Epithelial cell of prostate (primary cell): ENCODE measurements at regions not wholly inside any gene's neighbourhood (a gene's known extent, or its start where the extent isn't known, plus 50 kb on each side); places are given as distances from the start of the nearest gene placed in this dataset.

Experiments used
- DNase-seq: peaks from one replicate; pipeline ENCODE4 v3.0.0-alpha.2; 2011; ENCODE audit warnings: low read depth, low spot score
- H3K27ac ChIP-seq: fragments of 450-650 bp; 2 replicates; pipeline ENCODE4 v1.5.1; 2017; ENCODE audit warnings: mild to moderate bottlenecking

DNA sequence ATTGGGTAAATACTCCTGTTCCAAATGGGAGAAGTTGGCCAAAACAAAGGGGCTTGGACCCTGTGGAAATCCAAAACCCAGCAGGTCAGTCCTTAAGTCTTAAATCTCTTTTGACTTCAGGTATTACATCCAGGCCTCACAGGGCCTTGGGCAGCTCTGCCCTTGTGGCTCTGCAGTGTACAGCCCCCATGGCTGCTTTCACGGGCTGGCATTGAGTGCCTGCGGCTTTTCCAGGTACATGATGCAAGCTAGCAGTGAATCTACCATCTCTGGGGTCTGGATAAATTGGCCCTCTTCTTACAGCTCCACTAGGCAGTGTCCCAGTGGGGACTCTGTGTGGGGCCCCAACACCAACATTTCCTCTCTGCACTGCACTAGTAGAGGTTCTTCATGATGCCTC lies 308.5 kb upstream of the ARRDC3 start:
- DNase-seq: no peak
- no peak overlapping the region for H3K27ac ChIP-seq

GRCh38 chr5:91690921-91691320 lies 307.8 kb upstream of the ARRDC3 start:
- no peak overlapping the region for H3K27ac ChIP-seq

DNA sequence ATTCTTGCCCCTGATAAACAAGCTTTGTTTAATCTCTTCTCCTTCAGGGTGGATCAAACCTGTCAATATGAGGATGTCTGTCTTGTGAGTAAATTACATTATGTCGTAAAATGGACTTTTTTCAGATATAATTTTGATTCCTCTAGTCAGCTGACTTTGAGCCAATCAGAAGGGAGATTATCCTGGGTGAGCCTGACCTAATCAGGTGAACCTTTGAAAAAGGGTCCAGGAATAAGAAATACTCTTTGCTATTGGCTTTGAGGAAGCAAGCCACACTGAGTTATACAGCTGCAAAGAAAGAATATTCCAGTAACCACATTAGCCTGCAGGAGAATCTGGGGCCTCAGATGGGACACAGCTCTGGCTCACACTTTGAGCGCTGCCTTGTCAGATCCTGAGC lies 304.3 kb upstream of the ARRDC3 start:
- H3K27ac ChIP-seq: no peak overlapping the region
- DNase-seq: no peak

More at GRCh38 chr5:91690921-91691320, 307.8 kb upstream of the ARRDC3 start:
- DNase-seq: no peak

- no peak overlapping the region for H3K27ac ChIP-seq
- DNase-seq: no peak
Measured at GRCh38 chr5:91684625-91685024, 301.5 kb upstream of the ARRDC3 start.

DNA sequence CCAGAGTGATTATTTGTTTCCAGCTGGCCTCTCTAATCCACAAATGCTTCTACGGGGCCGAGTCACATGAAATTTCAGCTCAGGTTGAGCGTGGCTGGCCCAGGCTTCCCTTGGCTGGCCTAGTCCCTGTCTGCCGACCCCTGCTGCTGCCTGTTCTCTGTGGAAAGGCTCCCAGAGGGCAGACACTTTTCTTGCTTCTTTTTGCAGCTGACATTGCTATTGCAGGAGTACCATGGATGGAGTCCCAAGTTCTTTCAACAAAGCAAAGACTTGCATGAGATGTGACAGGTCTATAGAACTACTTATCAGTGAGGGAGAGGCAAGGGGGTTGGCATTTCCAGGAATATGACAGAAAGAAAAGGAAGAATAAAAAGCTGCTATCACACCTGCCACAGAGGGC lies 287.4 kb upstream of the ARRDC3 start:
- H3K27ac ChIP-seq: no peak overlapping the region
- DNase-seq: no peak

GRCh38 chr5:91670122-91670521 lies 287.0 kb upstream of the ARRDC3 start:
- no peak overlapping the region for H3K27ac ChIP-seq
- no peak for DNase-seq

DNA sequence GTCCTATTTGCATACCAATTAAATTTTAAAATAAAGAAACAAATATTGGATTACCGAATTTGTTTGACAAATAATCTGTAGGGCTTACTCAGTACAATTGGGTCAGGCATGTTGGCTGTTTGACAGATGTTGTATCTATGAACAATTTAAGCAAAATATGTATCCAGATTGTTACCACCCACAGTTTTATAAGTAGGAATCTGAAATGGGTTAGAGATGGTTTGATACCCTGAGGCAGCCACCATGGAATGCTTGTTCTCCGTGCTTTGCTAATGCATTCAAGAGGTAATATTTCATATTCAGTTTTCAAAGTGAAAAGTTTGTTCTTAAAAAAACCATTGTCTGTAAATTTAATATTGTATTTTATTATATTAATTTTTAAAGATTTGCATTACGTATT lies 285.1 kb upstream of the ARRDC3 start:
- no peak for DNase-seq
- no peak overlapping the region for H3K27ac ChIP-seq

DNA sequence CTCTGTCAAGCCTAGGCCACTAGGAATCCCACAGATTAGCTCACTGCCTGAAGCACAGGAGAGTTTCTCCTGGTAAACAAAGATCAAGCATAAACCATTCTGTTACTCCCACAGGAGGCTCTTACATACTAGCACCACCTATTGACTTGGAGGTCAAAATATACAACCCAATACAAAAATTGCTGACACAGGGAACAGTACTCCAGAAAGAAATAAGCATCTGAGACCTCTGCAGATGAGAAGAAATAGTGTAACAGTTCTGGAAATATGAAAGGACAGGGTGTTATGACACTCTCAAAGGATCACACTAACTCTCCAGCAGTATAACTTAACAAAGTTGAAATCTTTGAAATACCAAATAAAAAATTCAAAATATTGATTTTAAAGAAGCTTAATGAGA lies 269.6 kb upstream of the ARRDC3 start:
- H3K27ac ChIP-seq: no peak overlapping the region
- DNase-seq: no peak

DNA sequence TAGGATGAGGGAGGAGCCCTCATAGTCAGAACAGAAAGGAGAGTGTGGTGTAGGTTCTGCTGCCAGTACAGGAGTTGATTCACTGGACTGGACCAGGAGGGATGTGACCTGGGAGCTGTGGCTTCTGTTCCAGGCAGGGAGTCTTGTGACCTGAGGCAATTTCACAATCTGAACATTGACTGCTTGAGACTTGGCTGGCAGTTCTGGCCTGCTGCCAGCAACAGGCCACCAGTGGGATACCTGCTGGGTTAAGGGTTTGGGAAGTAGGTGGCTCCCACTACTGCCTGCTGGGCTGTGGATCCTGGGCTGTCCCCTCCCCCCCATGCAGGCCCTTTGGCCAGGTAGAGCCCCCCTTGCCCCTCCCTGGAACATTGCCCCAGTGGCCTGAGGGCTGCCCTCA lies 268.6 kb upstream of the ARRDC3 start:
- DNase-seq: no peak
- no peak overlapping the region for H3K27ac ChIP-seq

DNA sequence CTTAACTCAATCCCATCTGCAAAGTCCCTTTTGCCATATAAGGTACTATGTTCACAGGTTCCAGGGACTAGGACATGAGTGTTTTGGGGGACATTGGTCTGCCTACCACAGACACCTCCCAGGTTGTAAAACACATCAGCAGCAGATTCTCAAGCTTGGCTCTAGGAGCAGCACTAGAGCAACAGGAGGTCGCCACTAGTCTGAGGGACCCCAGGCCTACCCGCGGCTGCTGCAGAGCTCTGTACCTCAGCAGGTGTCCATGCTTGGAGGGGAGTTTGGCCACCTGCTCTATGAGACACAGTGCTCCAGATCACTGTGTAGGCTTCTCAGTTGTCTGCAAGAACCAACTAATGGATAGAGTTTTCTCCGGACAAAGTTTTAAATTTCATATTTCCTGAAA lies 262.2 kb upstream of the ARRDC3 start:
- DNase-seq: no peak
- H3K27ac ChIP-seq: no peak overlapping the region

GRCh38 chr5:91643797-91644196 lies 260.7 kb upstream of the ARRDC3 start:
- no peak for DNase-seq

GRCh38 chr5:91642581-91642980 lies 259.5 kb upstream of the ARRDC3 start:
- DNase-seq: no peak
- no peak overlapping the region for H3K27ac ChIP-seq

More at GRCh38 chr5:91643797-91644196, 260.7 kb upstream of the ARRDC3 start:
- no peak overlapping the region for H3K27ac ChIP-seq

DNA sequence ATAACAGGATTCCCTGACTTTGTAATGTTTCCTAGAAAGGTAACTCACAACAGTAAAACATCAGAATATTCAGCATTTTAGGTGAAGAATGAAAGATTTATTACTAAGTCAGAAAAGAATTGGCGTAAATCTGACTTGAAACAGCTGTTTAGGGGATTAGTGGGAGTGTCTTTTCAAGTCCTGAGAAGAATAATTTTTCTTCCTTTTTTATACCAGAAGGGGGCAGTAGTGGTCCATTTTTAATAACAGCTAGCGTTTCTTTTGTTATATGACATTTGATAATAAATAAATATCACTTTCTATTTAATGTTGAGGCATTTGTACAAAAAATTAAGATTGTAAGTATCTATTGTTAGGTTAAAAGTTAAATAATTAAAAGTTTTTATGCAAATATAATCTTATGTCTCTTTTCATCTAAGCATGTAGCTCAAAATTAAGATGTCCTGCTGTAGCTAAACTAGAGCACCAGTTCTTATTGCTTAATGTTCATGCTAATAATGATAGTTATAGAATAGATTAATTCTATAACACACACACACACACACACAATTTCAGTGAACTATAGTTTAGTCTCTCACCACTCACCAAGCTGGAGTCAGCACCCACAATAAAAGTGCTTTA lies 258.7 kb upstream of the ARRDC3 start:
- DNase-seq: no peak
- no peak overlapping the region for H3K27ac ChIP-seq

DNA sequence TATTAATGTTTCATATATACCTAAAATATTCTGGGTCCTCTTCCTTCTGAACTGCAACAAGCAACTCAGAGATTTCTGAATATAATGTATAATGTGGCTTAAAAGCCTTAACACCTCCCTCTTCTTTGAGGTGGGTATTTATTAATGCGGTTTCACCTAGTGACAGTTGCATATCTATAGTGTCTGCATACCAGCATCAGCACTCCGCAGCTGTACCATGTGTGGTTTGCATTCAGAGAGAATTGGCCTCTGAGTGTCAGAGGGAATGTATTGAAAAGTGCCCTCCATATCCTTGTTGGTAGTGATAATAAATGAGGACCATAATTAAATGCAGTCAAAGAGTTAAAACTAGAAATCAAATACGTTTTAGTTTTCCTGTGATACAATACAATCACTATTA lies 256.6 kb upstream of the ARRDC3 start:
- no peak overlapping the region for H3K27ac ChIP-seq
- DNase-seq: no peak

DNA sequence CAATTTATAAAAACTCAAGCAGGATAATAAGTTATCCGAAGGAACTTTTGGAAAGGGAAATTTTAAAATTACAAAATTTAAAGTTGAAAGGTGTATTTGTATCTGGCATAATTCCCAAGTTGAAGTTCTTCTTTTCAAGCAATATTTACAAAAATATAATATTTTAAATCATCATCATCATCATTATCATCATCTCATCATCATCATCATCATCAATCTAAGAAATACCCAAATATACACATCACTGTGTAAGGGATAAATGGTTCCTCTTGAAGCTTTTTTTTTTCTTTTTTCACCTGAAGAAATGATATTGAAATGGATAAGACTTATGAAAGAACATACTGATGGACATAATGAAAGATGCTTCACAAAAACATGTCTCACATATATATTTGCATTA lies 254.9 kb upstream of the ARRDC3 start:
- DNase-seq: no peak
- H3K27ac ChIP-seq: no peak overlapping the region

DNA sequence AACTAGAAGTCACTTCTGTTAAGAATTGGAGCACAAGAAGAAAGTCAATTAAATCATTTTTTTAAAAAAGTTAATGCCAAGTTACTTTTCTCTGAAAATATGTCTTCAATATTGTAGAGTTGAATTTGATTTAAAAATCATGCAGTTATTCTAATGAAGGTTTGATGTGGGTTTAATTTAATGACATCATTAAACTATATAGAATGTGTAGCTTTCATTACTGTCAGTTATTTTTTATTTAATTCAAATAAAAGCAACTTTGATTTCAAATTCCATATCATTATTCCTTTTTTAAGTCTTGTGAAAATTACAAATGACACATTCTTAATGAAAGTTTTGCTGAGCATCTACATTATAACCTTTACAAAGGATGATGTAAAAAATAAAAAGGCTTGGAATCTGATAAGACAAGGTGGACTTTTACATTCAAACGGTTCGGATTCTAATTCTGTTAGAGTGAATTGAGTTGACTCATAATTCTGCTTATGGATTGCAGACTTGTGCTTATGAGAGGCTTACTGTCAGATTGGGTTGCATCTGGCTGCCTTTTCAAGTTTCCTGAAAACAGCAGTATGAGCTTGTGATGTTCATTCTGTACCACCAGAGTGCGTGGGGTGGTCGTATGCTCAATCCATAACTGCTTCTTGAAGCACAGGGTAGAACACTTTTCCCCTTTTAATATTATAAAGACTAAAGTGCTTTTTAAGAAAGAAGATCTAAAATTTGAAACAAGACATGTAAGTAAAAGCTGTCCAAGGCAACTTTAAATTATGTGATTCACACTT lies 253.0 kb upstream of the ARRDC3 start:
- DNase-seq: no peak
- H3K27ac ChIP-seq: no peak overlapping the region

DNA sequence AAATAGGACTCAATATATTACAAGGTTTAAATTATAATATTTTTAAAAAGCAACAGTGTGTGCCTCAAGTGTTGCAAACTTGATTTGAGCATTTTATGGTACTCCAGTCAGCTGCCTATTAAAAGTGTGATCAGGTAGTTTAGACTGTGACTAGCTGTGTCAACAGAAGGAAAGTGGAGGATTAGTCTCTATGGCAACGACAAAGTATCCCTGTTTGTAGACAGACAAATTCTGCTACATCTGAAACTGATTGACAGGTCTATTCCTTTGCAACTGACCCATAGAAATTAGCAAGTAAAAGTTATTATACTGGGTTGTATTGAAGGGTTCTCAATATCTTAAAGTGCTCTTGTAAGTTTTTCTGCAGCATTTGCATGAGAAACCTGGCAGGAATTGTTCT lies 249.8 kb upstream of the ARRDC3 start:
- no peak overlapping the region for H3K27ac ChIP-seq
- no peak for DNase-seq

GRCh38 chr5:91611746-91612145 lies 228.6 kb upstream of the ARRDC3 start:
- no peak for DNase-seq
- H3K27ac ChIP-seq: no peak overlapping the region

DNA sequence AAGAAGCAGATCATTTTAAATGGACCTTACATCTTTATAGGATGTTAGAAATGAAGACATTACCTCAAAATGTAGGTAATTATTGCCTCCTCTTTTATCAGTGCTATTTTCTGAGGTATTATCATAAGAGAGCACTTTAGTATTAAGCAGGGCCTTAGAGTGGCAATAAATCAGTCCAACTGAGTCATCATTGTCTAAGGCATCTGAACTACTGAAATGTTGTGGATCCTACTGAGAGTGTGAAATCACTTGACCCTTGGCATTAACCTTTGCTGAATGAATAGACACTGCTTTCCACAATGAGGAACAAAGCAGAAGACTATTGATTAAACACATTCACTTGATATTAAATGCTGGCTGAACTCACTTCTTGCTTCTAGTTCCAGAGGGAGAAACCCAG lies 224.6 kb upstream of the ARRDC3 start:
- H3K27ac ChIP-seq: no peak overlapping the region
- no peak for DNase-seq

DNA sequence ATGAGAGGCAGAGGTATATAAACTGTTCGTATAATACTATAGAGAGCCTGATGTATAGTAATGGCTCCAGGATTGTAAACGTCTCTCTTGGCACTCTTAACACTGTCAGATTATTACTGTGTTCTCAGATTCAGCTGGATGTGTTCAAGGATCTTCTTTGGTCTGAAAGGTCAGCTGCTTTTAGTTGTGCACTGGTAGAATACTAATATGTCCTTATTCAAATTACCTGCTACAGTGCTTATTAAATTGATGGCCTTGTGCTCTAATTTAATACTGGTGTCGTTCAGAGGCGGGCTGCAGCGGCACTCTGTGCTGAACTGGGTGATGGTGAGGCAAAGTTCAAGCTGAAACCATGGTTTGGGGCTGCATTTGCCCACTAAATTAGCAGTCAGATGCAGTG lies 216.7 kb upstream of the ARRDC3 start:
- DNase-seq: no peak
- H3K27ac ChIP-seq: no peak overlapping the region

GRCh38 chr5:91598216-91598615 lies 215.1 kb upstream of the ARRDC3 start:
- no peak for DNase-seq
- no peak overlapping the region for H3K27ac ChIP-seq

GRCh38 chr5:91595424-91595823 lies 212.3 kb upstream of the ARRDC3 start:
- H3K27ac ChIP-seq: no peak overlapping the region
- no peak for DNase-seq
